K562 (cell line): ENCODE measurements at regions not wholly inside any gene's neighbourhood (a gene's known extent, or its start where the extent isn't known, plus 50 kb on each side); places are given as distances from the start of the nearest gene placed in this dataset.

Source experiments
- ATAC-seq: fragments of 200-7000 bp; cut with Tn5 transposase; 3 replicates; pipeline ENCODE4 v1.9.1; 2020; ENCODE audit warnings: moderate library complexity
- BruUV-seq: library from RNA; stranded (reverse); fragments of 400-500 nt; replicated peaks from 2 replicates; lab custom pipeline; 2021; lab: Mats Ljungman, UMichigan
- CTCF ChIA-PET: fragments of 300-600 bp; formaldehyde crosslinking; extraction: SDS; loops from one replicate; lab custom pipeline; 2021; ENCODE audit warnings: low intra/inter-chr PET ratio; lab: Yijun Ruan, JAX
- POLR2A ChIA-PET: fragments of 300-600, 350-650 bp; sonication (Branson Sonifier 250); formaldehyde crosslinking; extraction: SDS; loops from one replicate; lab custom pipeline; 2021; ENCODE audit warnings: antibody characterized with exemption, inconsistent platforms; lab: Yijun Ruan, JAX
- DNase-seq, 4 experiments: peaks; one replicate each; pipeline versions ENCODE4 v3.0.0 to v3.0.0-alpha.2; 2011 to 2018; ENCODE audit warnings: low spot score in 3 of 4, mixed read lengths in 3 of 4; ENCODE audit errors: extremely low read depth in 1 of 4
- FAIRE-seq: peaks from 2 replicates; lab custom pipeline; 2011; peaks lifted over from hg19 to GRCh38; lab: Jason Lieb, UNC
- H2AFZ ChIP-seq: 2 replicates; pipeline ENCODE4 v1.6.0; 2011; ENCODE audit warnings: low read depth, low read length, control low read depth, inconsistent platforms
- H3K27ac ChIP-seq: fragments of 200-600 bp; 3 replicates; pipeline ENCODE4 v1.8.0; 2011; ENCODE audit warnings: low read depth, mild to moderate bottlenecking, control low read depth, inconsistent platforms, low read length, moderate library complexity, mixed read lengths; ENCODE audit errors: extremely low read depth
- H3K27me3 ChIP-seq, 2 experiments: fragments of 300-600 bp in 1 of 2; 2 replicates in 1 of 2; 3 replicates in 1 of 2; pipeline versions ENCODE4 v1.6.0 to v1.8.0; 2011; ENCODE audit warnings: inconsistent platforms in 2 of 2, low read length in 2 of 2, mild to moderate bottlenecking in 1 of 2, mixed read lengths in 1 of 2, moderate library complexity in 1 of 2; ENCODE audit not compliant: control insufficient read depth in 2 of 2, insufficient read depth in 2 of 2
- H3K36me3 ChIP-seq: fragments of 300-600 bp; 3 replicates; pipeline ENCODE4 v1.8.0; 2011; ENCODE audit warnings: mild to moderate bottlenecking, low read length, inconsistent platforms; ENCODE audit not compliant: control insufficient read depth, insufficient read depth
- H3K4me1 ChIP-seq, 2 experiments: fragments of 200-600 bp in 1 of 2; replicated peaks in 1 of 2; 2 replicates in 1 of 2; 3 replicates in 1 of 2; pipeline versions ENCODE4 v1.5.1 to v1.8.0; 2011; ENCODE audit warnings: inconsistent platforms in 2 of 2, low read length in 2 of 2, mild to moderate bottlenecking in 1 of 2, mixed read lengths in 1 of 2, moderate library complexity in 1 of 2; ENCODE audit not compliant: control insufficient read depth in 2 of 2, insufficient read depth in 2 of 2
- H3K4me2 ChIP-seq: 2 replicates; pipeline ENCODE4 v1.6.1; 2011; ENCODE audit warnings: low read length, control low read depth, inconsistent platforms, mixed read lengths; ENCODE audit not compliant: insufficient read depth
- H3K4me3 ChIP-seq: fragments of 200-600 bp; sonication (generic), shearing (Covaris generic); 2 replicates; pipeline ENCODE4 v1.5.1; 2016; ENCODE audit warnings: control low read depth, inconsistent platforms
- H3K79me2 ChIP-seq: fragments of 200-600 bp; 3 replicates; pipeline ENCODE4 v1.8.0; 2011; ENCODE audit warnings: low read length, inconsistent platforms; ENCODE audit not compliant: control insufficient read depth, insufficient read depth
- H3K9ac ChIP-seq, 2 experiments: 2 replicates each; pipeline versions ENCODE4 v1.6.0 to v1.6.1; 2011; ENCODE audit warnings: low read depth in 2 of 2, low read length in 2 of 2, control low read depth in 1 of 2, inconsistent platforms in 1 of 2, mild to moderate bottlenecking in 1 of 2, mixed read lengths in 1 of 2; ENCODE audit not compliant: insufficient read depth in 1 of 2
- H3K9me1 ChIP-seq: one replicate; pipeline ENCODE4 v1.6.0; 2011; ENCODE audit warnings: inconsistent platforms, mild to moderate bottlenecking, low read length, moderate library complexity; ENCODE audit not compliant: control insufficient read depth, insufficient read depth
- H3K9me3 ChIP-seq: replicated peaks from 2 replicates; pipeline ENCODE4 v1.5.1; 2011; ENCODE audit warnings: low read depth, low read length, inconsistent platforms; ENCODE audit not compliant: control insufficient read depth, insufficient read depth
- H4K20me1 ChIP-seq: replicated peaks from 2 replicates; pipeline ENCODE4 v1.6.1; 2011; ENCODE audit warnings: low read length, inconsistent platforms, mixed read lengths; ENCODE audit not compliant: control insufficient read depth, insufficient read depth
- NR2C2 ChIP-seq, 2 experiments: fragments of 200-800 bp in 1 of 2; sonication (Bioruptor generic) in 1 of 2; sonication (generic) in 1 of 2; formaldehyde crosslinking in 1 of 2; IDR thresholded peaks; 2 replicates each; pipeline versions ENCODE4 v1.6.1 to v1.8.0; 2016 to 2022; ENCODE audit warnings: mild to moderate bottlenecking in 1 of 2, missing compliant biosample characterization in 1 of 2, missing genetic modification characterization in 1 of 2, missing genetic modification reagents in 1 of 2
- SETDB1 ChIP-seq: IDR thresholded peaks from one replicate; pipeline ENCODE4 v1.6.1; 2012; ENCODE audit warnings: low read length, control low read depth, inconsistent platforms
- THRB ChIP-seq: fragments of 450-650 bp; formaldehyde crosslinking; conservative IDR thresholded peaks from 2 replicates; pipeline ENCODE4 v1.4.0; 2022; ENCODE audit warnings: mild to moderate bottlenecking, missing genetic modification characterization
- USF1 ChIP-seq: sonication (generic); formaldehyde crosslinking; IDR thresholded peaks from 2 replicates; pipeline ENCODE4 v1.9.0; 2022; ENCODE audit warnings: mild to moderate bottlenecking, missing genetic modification reagents
- ZNF174 ChIP-seq: fragments of 250-450 bp; sonication (Bioruptor Pico); IDR thresholded peaks from 2 replicates; pipeline ENCODE4 v1.4.0; 2020; ENCODE audit warnings: mild to moderate bottlenecking
- WGBS: fragments of 100-300 bp; shearing (Covaris generic); methylation state at CpG from one replicate; pipeline ENCODE4 v1.1.6; 2016; ENCODE audit warnings: low coverage, mixed read lengths; ENCODE audit not compliant: insufficient coverage; ENCODE audit errors: missing lambda C conversion rate; 5-methylcytosine and 5-hydroxymethylcytosine counted together
- in situ Hi-C: fragments of 300-500 bp; cut with MboI; formaldehyde crosslinking; loops from 4 replicates; pipeline ENCODE4 v1.15.0; 2018; ENCODE audit warnings: inconsistent platforms, mixed read lengths
- intact Hi-C: fragments of 100-400 bp; cut with micrococcal nuclease; formaldehyde crosslinking; loops from 2 replicates; pipeline ENCODE4 v1.14.2; 2022
- TF ChIP-seq, protein P1 (sequence below): fragments of 250-450 bp; sonication (Bioruptor Pico); IDR thresholded peaks from 2 replicates; pipeline ENCODE4 v1.8.0; 2021; ENCODE audit warnings: moderate library complexity, mild to moderate bottlenecking, inconsistent platforms
- TF ChIP-seq, protein P2 (sequence below): fragments of 250-450 bp; sonication (Bioruptor Pico); IDR thresholded peaks from 2 replicates; pipeline ENCODE4 v1.4.0; 2020; ENCODE audit warnings: mild to moderate bottlenecking, moderate library complexity

DNA sequence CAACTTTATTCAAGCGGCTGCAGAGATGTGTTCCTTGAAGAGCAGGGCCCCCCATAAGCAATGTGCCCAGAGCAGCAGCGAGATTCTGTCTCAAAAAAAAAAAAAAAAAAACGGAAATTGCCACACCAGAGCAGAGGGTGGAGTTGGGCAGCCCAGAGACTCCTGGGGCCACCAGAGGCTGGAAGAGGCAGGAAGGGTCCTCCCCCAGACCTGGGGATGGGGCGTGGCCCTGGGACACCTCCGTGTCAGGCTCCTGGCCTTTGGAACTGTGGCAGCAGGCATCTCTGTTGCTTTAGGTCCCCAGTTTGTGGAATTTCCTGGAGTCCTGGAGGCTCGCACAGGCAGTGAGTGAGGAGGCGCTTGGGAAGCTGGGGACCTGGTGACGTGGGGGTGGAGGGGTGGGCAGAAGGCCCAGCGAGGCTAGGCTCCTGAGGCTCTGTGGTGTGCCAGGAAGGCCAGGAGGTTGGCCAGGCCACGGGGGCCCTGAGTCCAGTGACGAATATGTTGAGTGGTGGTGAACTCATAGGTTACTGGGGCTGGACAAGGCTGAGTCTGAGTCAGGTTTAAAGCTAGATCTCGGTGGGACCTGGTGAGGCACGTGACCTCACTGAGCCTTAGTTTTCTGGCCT, 735.6 kb downstream of the BRD1 start:
- Histone ChIP-seq H3K27ac (no peak overlapping the region), H3K79me2 (no peaks in the 10 kb centered on the region), H3K4me3 (no peak overlapping the region), H2AFZ (no peak overlapping the region), H3K4me2 (no peak overlapping the region), H4K20me1 (no peaks in the 10 kb centered on the region), H3K27me3 (peaks cover 0 to 39% of the 10 kb centered on the region in 2 experiments; a peak in 3 of 5 replicates), H3K9me3 (no peaks in the 10 kb centered on the region), H3K36me3 (no peaks in the 10 kb centered on the region), H3K9ac (no peak overlapping the region), H3K4me1 (no peaks in the 10 kb centered on the region; a peak in 1 of 5 replicates), H3K9me1 (no peaks in the 10 kb centered on the region)
- no peak for DNase-seq
- FAIRE-seq = no peak
- ChIA-PET CTCF (no interaction called here), POLR2A (no interaction called here)
- ATAC-seq = no peak
- BruUV-seq = no TSS peak
- 0 out of 2 replicates have a peak, but pooled peaks have one; percentile 16 for TF ChIP-seq USF1 (CRISPR knock-in tag)
- TF ChIP-seq, protein P1, sequence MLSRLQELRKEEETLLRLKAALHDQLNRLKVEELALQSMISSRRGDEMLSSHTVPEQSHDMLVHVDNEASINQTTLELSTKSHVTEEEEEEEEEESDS (CRISPR knock-in tag) = no peak
- intact Hi-C loops = no loop called here
- 4% methylated on average over 9 of the region's 13 CpGs for WGBS
- in situ Hi-C loops = no loop called here

DNA sequence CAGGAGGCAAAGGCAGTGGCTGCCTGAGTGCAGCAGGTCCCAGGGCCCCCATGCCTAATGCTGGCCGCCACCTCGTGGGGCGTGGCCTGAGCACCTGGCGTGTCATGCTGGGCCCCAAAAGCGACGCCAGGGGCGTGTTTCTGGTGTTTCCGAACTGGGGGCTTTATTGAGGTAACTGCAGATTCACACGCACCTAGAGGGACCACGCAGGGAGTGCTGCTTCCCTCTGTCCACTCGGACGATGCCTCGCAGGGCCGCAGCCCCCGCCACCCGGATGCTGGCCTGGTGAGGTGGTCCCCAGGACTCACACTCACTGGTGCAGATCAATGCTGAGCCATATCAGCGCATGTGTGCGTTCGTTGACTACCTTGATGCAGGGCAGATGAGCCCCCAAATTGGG, 736.2 kb downstream of the BRD1 start:
- no peak overlapping the region for H3K27ac ChIP-seq
- ChIA-PET POLR2A (no interaction called here), CTCF (no interaction called here)
- peaks cover 0 to 41% of the 10 kb centered on the region in 2 experiments; a peak in 3 of 5 replicates for H3K27me3 ChIP-seq
- intact Hi-C loops (no loop called here), in situ Hi-C loops (no loop called here)
- H3K4me2 ChIP-seq = no peak overlapping the region
- 1% methylated on average over 11 of the region's 19 CpGs for WGBS
- BruUV-seq = no TSS peak
- H3K9ac ChIP-seq = no peak overlapping the region
- no peak for TF ChIP-seq THRB (CRISPR knock-in tag)
- TF ChIP-seq, protein P2, sequence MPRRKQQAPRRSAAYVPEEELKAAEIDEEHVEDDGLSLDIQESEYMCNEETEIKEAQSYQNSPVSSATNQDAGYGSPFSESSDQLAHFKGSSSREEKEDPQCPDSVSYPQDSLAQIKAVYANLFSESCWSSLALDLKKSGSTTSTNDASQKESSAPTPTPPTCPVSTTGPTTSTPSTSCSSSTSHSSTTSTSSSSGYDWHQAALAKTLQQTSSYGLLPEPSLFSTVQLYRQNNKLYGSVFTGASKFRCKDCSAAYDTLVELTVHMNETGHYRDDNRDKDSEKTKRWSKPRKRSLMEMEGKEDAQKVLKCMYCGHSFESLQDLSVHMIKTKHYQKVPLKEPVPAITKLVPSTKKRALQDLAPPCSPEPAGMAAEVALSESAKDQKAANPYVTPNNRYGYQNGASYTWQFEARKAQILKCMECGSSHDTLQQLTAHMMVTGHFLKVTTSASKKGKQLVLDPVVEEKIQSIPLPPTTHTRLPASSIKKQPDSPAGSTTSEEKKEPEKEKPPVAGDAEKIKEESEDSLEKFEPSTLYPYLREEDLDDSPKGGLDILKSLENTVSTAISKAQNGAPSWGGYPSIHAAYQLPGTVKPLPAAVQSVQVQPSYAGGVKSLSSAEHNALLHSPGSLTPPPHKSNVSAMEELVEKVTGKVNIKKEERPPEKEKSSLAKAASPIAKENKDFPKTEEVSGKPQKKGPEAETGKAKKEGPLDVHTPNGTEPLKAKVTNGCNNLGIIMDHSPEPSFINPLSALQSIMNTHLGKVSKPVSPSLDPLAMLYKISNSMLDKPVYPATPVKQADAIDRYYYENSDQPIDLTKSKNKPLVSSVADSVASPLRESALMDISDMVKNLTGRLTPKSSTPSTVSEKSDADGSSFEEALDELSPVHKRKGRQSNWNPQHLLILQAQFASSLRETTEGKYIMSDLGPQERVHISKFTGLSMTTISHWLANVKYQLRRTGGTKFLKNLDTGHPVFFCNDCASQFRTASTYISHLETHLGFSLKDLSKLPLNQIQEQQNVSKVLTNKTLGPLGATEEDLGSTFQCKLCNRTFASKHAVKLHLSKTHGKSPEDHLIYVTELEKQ = no peak
- TF ChIP-seq SETDB1 = no peak
- TF ChIP-seq NR2C2 (CRISPR knock-in tag; IDR thresholded peaks at IDR 0.05) = no peak
- no peak for TF ChIP-seq NR2C2 (tag; IDR thresholded peaks at IDR 0.05)
- no peak for TF ChIP-seq ZNF174 (CRISPR knock-in tag)
- no peak for FAIRE-seq
- no peaks in the 10 kb centered on the region for H4K20me1 ChIP-seq
- H3K9me3 ChIP-seq = no peaks in the 10 kb centered on the region
- H3K79me2 ChIP-seq = no peaks in the 10 kb centered on the region
- no peak overlapping the region for H3K4me3 ChIP-seq
- DNase-seq = no peak
- no peaks in the 10 kb centered on the region; a peak in 1 of 5 replicates for H3K4me1 ChIP-seq
- no peak overlapping the region for H2AFZ ChIP-seq
- ATAC-seq = no peak
- no peaks in the 10 kb centered on the region for H3K36me3 ChIP-seq
- no peaks in the 10 kb centered on the region for H3K9me1 ChIP-seq
